HCT116 (cell line): ENCODE measurements at regions not wholly inside any gene's neighbourhood (a gene's known extent, or its start where the extent isn't known, plus 50 kb on each side); places are given as distances from the start of the nearest gene placed in this dataset.

ENCODE experiments used
- ATAC-seq: fragments of 200-7000 bp; cut with Tn5 transposase; 2 replicates; pipeline ENCODE4 v1.9.1; 2020; ENCODE audit warnings: mild to moderate bottlenecking, moderate library complexity
- BruUV-seq: library from RNA; stranded (reverse); fragments of 400-500 nt; replicated peaks from 2 replicates; lab custom pipeline; 2021; lab: Mats Ljungman, UMichigan
- CTCF ChIA-PET: fragments of 300-600 bp; sonication (Branson Sonifier 250); formaldehyde crosslinking; loops from one replicate; lab custom pipeline; 2021; ENCODE audit warnings: antibody characterized with exemption; lab: Charles Lee
- POLR2A ChIA-PET: fragments of 300-600, 350-600 bp; sonication (Branson Sonifier 250); formaldehyde crosslinking; loops from one replicate; lab custom pipeline; 2021; ENCODE audit warnings: antibody characterized with exemption; lab: Charles Lee
- RAD21 ChIA-PET, 2 experiments: fragments of 300-600 bp; sonication (Branson Sonifier 250); formaldehyde crosslinking; loops; one replicate each; lab custom pipeline; 2023; ENCODE audit warnings: low total read pairs in 2 of 2; ENCODE audit not compliant: uncharacterized antibody in 2 of 2, unreplicated experiment in 2 of 2, low non-redundant PET in 1 of 2; lab: Charles Lee
- DNase-seq: peaks from one replicate; pipeline ENCODE4 v3.0.0-alpha.2; 2010; ENCODE audit warnings: low read depth, low spot score
- H2AFZ ChIP-seq: fragments of 200-600 bp; shearing (Covaris generic), sonication (generic); 2 replicates; pipeline ENCODE4 v1.6.1; 2017; ENCODE audit warnings: low read depth, mixed run types, mixed read lengths, antibody characterized with exemption, low read length; ENCODE audit not compliant: poor library complexity, severe bottlenecking
- H3K27ac ChIP-seq: 2 replicates; pipeline ENCODE4 v1.5.1; 2012; ENCODE audit warnings: low read depth, low read length
- H3K27me3 ChIP-seq: fragments of 200-600 bp; sonication (generic); 2 replicates; pipeline ENCODE4 v1.6.1; 2016; ENCODE audit warnings: mixed run types, low read length, mixed read lengths; ENCODE audit not compliant: insufficient read depth
- H3K36me3 ChIP-seq, 2 experiments: fragments of 200-500 bp in 1 of 2; fragments of 200-600 bp in 1 of 2; sonication (Bioruptor generic) in 1 of 2; sonication (generic) in 1 of 2; 2 replicates each; pipeline versions ENCODE4 v1.5.1 to v1.6.1; 2014 to 2016; ENCODE audit warnings: low read length in 2 of 2, inconsistent platforms in 1 of 2, mixed read lengths in 1 of 2, mixed run types in 1 of 2; ENCODE audit not compliant: insufficient read depth in 2 of 2, control insufficient read depth in 1 of 2
- H3K4me1 ChIP-seq, 2 experiments: fragments of 200-600 bp in 1 of 2; sonication (generic) in 1 of 2; 2 replicates each; pipeline versions ENCODE4 v1.5.1 to v1.6.1; 2012 to 2017; ENCODE audit warnings: low read length in 2 of 2, inconsistent platforms in 1 of 2, mild to moderate bottlenecking in 1 of 2, mixed read lengths in 1 of 2, mixed run types in 1 of 2, moderate library complexity in 1 of 2; ENCODE audit not compliant: insufficient read depth in 2 of 2, control insufficient read depth in 1 of 2
- H3K4me2 ChIP-seq: fragments of 200-600 bp; sonication (generic); 2 replicates; pipeline ENCODE4 v1.6.1; 2017; ENCODE audit warnings: mixed run types, low read length, mixed read lengths
- H3K4me3 ChIP-seq, 2 experiments: fragments of 200-600 bp in 1 of 2; sonication (generic) in 1 of 2; replicated peaks in 1 of 2; 2 replicates each; pipeline ENCODE4 v1.5.1; 2011 to 2016; ENCODE audit warnings: low read length in 2 of 2, control low read depth in 1 of 2, low read depth in 1 of 2, mild to moderate bottlenecking in 1 of 2, mixed read lengths in 1 of 2, mixed run types in 1 of 2
- H3K79me2 ChIP-seq: fragments of 200-600 bp; sonication (generic); 2 replicates; pipeline ENCODE4 v1.6.1; 2017; ENCODE audit warnings: mild to moderate bottlenecking, mixed run types, low read length, moderate library complexity, mixed read lengths; ENCODE audit not compliant: insufficient read depth
- H3K9ac ChIP-seq: fragments of 200-600 bp; sonication (generic); 2 replicates; pipeline ENCODE4 v1.6.1; 2016; ENCODE audit warnings: low read length, mixed read lengths
- H3K9me2 ChIP-seq: fragments of 200-600 bp; sonication (generic), shearing (Covaris generic); 2 replicates; pipeline ENCODE4 v1.6.1; 2017; ENCODE audit warnings: mixed run types, mild to moderate bottlenecking, moderate library complexity; ENCODE audit not compliant: insufficient read depth
- H3K9me3 ChIP-seq, 2 experiments: fragments of 200-500 bp in 1 of 2; fragments of 200-600 bp in 1 of 2; sonication (Bioruptor generic) in 1 of 2; sonication (generic) in 1 of 2; 2 replicates each; pipeline ENCODE4 v1.6.1; 2014 to 2017; ENCODE audit warnings: low read length in 2 of 2, mixed read lengths in 2 of 2, inconsistent platforms in 1 of 2, low read depth in 1 of 2, mild to moderate bottlenecking in 1 of 2, mixed run types in 1 of 2, moderate library complexity in 1 of 2; ENCODE audit not compliant: control insufficient read depth in 1 of 2, insufficient read depth in 1 of 2
- H4K20me1 ChIP-seq: fragments of 200-600 bp; sonication (generic), shearing (Covaris generic); 2 replicates; pipeline ENCODE4 v1.6.1; 2017; ENCODE audit warnings: mixed run types, mild to moderate bottlenecking, moderate library complexity; ENCODE audit not compliant: insufficient read depth
- ATF3 ChIP-seq: IDR thresholded peaks from 2 replicates; pipeline ENCODE4 v1.6.1; 2012
- CTCF ChIP-seq, 3 experiments: fragments of 200-600 bp in 1 of 3; sonication (generic) in 1 of 3; IDR thresholded peaks in 2 of 3; conservative IDR thresholded peaks in 1 of 3; 2 replicates each; pipeline ENCODE4 v1.5.1; 2012 to 2017; ENCODE audit warnings: low read depth in 2 of 3, low read length in 2 of 3, antibody characterized with exemption in 1 of 3, borderline replicate concordance in 1 of 3, control low read depth in 1 of 3, mild to moderate bottlenecking in 1 of 3, mixed read lengths in 1 of 3, mixed run types in 1 of 3, moderate library complexity in 1 of 3; ENCODE audit not compliant: insufficient read depth in 1 of 3
- EGR1 ChIP-seq: IDR thresholded peaks from 2 replicates; pipeline ENCODE4 v1.6.1; 2012; ENCODE audit warnings: low read depth
- ELF1 ChIP-seq: IDR thresholded peaks from 2 replicates; pipeline ENCODE4 v1.6.1; 2012; ENCODE audit warnings: low read depth, borderline replicate concordance
- JUND ChIP-seq: IDR thresholded peaks from 2 replicates; pipeline ENCODE4 v1.6.1; 2012
- MAX ChIP-seq: IDR thresholded peaks from 2 replicates; pipeline ENCODE4 v1.6.1; 2012
- RAD21 ChIP-seq: IDR thresholded peaks from 2 replicates; pipeline ENCODE4 v1.6.1; 2012; ENCODE audit warnings: low read depth, mild to moderate bottlenecking
- REST ChIP-seq: IDR thresholded peaks from 2 replicates; pipeline ENCODE4 v1.6.1; 2012; ENCODE audit warnings: low read depth
- SIN3A ChIP-seq: IDR thresholded peaks from 2 replicates; pipeline ENCODE4 v1.6.1; 2012; ENCODE audit warnings: low read depth
- SP1 ChIP-seq: IDR thresholded peaks from 2 replicates; pipeline ENCODE4 v1.6.1; 2012; ENCODE audit warnings: low read depth
- SRF ChIP-seq: IDR thresholded peaks from 2 replicates; pipeline ENCODE4 v1.6.1; 2012; ENCODE audit warnings: low read depth
- YY1 ChIP-seq: IDR thresholded peaks from 2 replicates; pipeline ENCODE4 v1.6.1; 2011; ENCODE audit warnings: low read length, low read depth, moderate library complexity, mild to moderate bottlenecking; ENCODE audit not compliant: insufficient replicate concordance; ENCODE audit errors: extremely low read depth
- ZBTB33 ChIP-seq: IDR thresholded peaks from 2 replicates; pipeline ENCODE4 v1.6.1; 2011; ENCODE audit warnings: mild to moderate bottlenecking, low read length, moderate library complexity; ENCODE audit not compliant: insufficient replicate concordance; ENCODE audit errors: extremely low read depth
- ZFX ChIP-seq: fragments of 450-650 bp; IDR thresholded peaks from 2 replicates; pipeline ENCODE4 v1.6.1; 2017
- ZNF274 ChIP-seq: fragments of 200-500 bp; sonication (Bioruptor generic); IDR thresholded peaks from 2 replicates; pipeline ENCODE4 v1.6.1; 2014; ENCODE audit warnings: mild to moderate bottlenecking, low read depth, low read length, inconsistent platforms
- intact Hi-C: fragments of 100-400 bp; cut with micrococcal nuclease; formaldehyde crosslinking; loops from 2 replicates; pipeline ENCODE4 v1.10.0; 2022

GRCh38 chr16:64272028-64272427, 849.8 kb downstream of the CDH11 start (continued):
- TF ChIP-seq CTCF (IDR thresholded peaks at IDR 0.05 in 2 of 3, conservative IDR thresholded peaks at IDR 0.05 in 1 of 3; ENCODE audit: borderline replicate concordance in 1 of 3, insufficient read depth in 1 of 3, low read depth in 2 of 3, low read length in 2 of 3) (no peak), JUND (no peak), RAD21 (no peak)

- Histone ChIP-seq H3K4me1 (no peaks in the 10 kb centered on the region), H3K9me2 (no peaks in the 10 kb centered on the region), H4K20me1 (no peaks in the 10 kb centered on the region), H3K4me3 (no peak overlapping the region), H3K4me2 (no peak overlapping the region), H3K9me3 (peaks cover 13 to 46% of the 10 kb centered on the region in 2 experiments; a peak in 3 of 4 replicates), H3K79me2 (no peaks in the 10 kb centered on the region), H3K27ac (no peak overlapping the region), H2AFZ (no peak overlapping the region), H3K27me3 (no peaks in the 10 kb centered on the region), H3K36me3 (no peaks in the 10 kb centered on the region), H3K9ac (no peak overlapping the region)
- intact Hi-C loops: no loop called here
- ChIA-PET POLR2A (no interaction called here), CTCF (no interaction called here), RAD21 (no interaction called here)
- no peak for ATAC-seq
- DNase-seq: no peak
- BruUV-seq: no TSS peak
- TF ChIP-seq SRF: no peak
- TF ChIP-seq CTCF (IDR thresholded peaks at IDR 0.05 in 2 of 3, conservative IDR thresholded peaks at IDR 0.05 in 1 of 3; ENCODE audit: borderline replicate concordance in 1 of 3, insufficient read depth in 1 of 3, low read depth in 2 of 3, low read length in 2 of 3): no peak
- no peak for TF ChIP-seq ZFX
- TF ChIP-seq YY1: no peak
- TF ChIP-seq MAX: no peak
- no peak for TF ChIP-seq REST
- TF ChIP-seq RAD21: no peak
- no peak for TF ChIP-seq JUND
- no peak for TF ChIP-seq ATF3
- no peak for TF ChIP-seq SP1
- no peak for TF ChIP-seq ZBTB33
- TF ChIP-seq EGR1: no peak
- no peak for TF ChIP-seq ZNF274
- no peak for TF ChIP-seq ELF1
- TF ChIP-seq SIN3A: no peak
These were observed 852.1 kb downstream of the CDH11 start for GRCh38 chr16:64269756-64270155.
